GM13977 (cell line): ENCODE measurements at regions not wholly inside any gene's neighbourhood (a gene's known extent, or its start where the extent isn't known, plus 50 kb on each side); places are given as distances from the start of the nearest gene placed in this dataset.

Experiments used
- DNase-seq: peaks from one replicate; pipeline ENCODE4 v3.0.0; 2012; ENCODE audit warnings: low spot score
- CTCF ChIP-seq: IDR thresholded peaks from 2 replicates; pipeline ENCODE4 v1.5.1; 2012; ENCODE audit warnings: mild to moderate bottlenecking, control low read depth; ENCODE audit not compliant: insufficient read depth; ENCODE audit errors: extremely low read depth, missing control alignments
- in situ Hi-C: fragments of 300-500 bp; cut with MboI; formaldehyde crosslinking; loops from one replicate; pipeline ENCODE4 v1.12.0; 2022; ENCODE audit warnings: low sequenced_read_pairs, low pct_unique_long_range_greater_than_20kb, mixed read lengths, inconsistent platforms; ENCODE audit not compliant: unreplicated experiment

GRCh38 chr4:138859254-138859653, 156.3 kb upstream of the NOCT start:
- in situ Hi-C loops: no loop called here
- no peak for DNase-seq
- TF ChIP-seq CTCF: no peak

- in situ Hi-C loops: no loop called here
Observed at GRCh38 chr4:138858419-138858818, 157.2 kb upstream of the NOCT start.

GRCh38 chr4:138857416-138857815, 158.2 kb upstream of the NOCT start:
- no peak for TF ChIP-seq CTCF
- in situ Hi-C loops: no loop called here
- no peak for DNase-seq

More at GRCh38 chr4:138858419-138858818, 157.2 kb upstream of the NOCT start:
- TF ChIP-seq CTCF: no peak
- DNase-seq: no peak

GRCh38 chr4:138852681-138853080, 162.9 kb upstream of the NOCT start:
- no peak for TF ChIP-seq CTCF
- DNase-seq: no peak
- in situ Hi-C loops: no loop called here

- in situ Hi-C loops: no loop called here
- no peak for DNase-seq
- no peak for TF ChIP-seq CTCF
Observed at GRCh38 chr4:138851391-138852335, 163.9 kb upstream of the NOCT start.

GRCh38 chr4:138845664-138846063, 169.9 kb upstream of the NOCT start:
- in situ Hi-C loops: no loop called here
- DNase-seq: no peak
- no peak for TF ChIP-seq CTCF
